C4-2B (cell line): ENCODE measurements at regions not wholly inside any gene's neighbourhood (a gene's known extent, or its start where the extent isn't known, plus 50 kb on each side); places are given as distances from the start of the nearest gene placed in this dataset.

ENCODE experiments used
- ZFX ChIP-seq: fragments of 450-650 bp; IDR thresholded peaks from 2 replicates; pipeline ENCODE4 v1.6.1; 2017
- TF ChIP-seq, protein P1 (sequence below): fragments of 450-650 bp; conservative IDR thresholded peaks from 2 replicates; pipeline ENCODE4 v1.5.1; 2017; ENCODE audit warnings: mild to moderate bottlenecking

DNA sequence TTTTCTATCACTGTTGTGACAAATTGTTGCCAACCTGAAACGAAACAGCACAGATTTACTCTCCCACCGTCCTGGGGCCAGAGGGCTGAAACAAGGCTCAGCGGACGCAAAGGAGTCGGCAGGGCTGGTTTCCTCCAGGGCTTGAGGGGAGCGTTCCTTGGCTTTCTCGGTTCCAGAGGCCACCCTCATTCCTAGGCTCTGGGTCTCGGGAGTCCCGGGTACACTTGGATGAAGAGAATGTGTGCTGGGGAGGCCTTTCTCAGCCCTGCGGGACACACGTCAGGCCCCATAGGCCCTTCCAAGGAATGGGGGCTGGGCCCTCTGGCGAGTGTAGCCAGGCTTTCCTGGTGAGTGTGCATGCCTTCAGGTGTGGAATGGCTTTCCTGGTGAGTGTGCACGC is 287.3 kb upstream of the HS6ST1 start:
- TF ChIP-seq, protein P1, sequence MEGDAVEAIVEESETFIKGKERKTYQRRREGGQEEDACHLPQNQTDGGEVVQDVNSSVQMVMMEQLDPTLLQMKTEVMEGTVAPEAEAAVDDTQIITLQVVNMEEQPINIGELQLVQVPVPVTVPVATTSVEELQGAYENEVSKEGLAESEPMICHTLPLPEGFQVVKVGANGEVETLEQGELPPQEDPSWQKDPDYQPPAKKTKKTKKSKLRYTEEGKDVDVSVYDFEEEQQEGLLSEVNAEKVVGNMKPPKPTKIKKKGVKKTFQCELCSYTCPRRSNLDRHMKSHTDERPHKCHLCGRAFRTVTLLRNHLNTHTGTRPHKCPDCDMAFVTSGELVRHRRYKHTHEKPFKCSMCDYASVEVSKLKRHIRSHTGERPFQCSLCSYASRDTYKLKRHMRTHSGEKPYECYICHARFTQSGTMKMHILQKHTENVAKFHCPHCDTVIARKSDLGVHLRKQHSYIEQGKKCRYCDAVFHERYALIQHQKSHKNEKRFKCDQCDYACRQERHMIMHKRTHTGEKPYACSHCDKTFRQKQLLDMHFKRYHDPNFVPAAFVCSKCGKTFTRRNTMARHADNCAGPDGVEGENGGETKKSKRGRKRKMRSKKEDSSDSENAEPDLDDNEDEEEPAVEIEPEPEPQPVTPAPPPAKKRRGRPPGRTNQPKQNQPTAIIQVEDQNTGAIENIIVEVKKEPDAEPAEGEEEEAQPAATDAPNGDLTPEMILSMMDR = no peak
- TF ChIP-seq ZFX = no peak
